Endothelial cell of umbilical vein (primary cell): ENCODE measurements at regions not wholly inside any gene's neighbourhood (a gene's known extent, or its start where the extent isn't known, plus 50 kb on each side); places are given as distances from the start of the nearest gene placed in this dataset.

Experiments
- BruUV-seq: library from RNA; stranded (reverse); fragments of 400-500 nt; replicated peaks from 2 replicates; lab custom pipeline; 2021; lab: Mats Ljungman, UMichigan
- CTCF ChIA-PET: fragments of 300-600, 350-600 bp; sonication (Branson Sonifier 250); formaldehyde crosslinking; loops from one replicate; lab custom pipeline; 2021; ENCODE audit warnings: antibody characterized with exemption, inconsistent platforms; lab: Charles Lee
- POLR2A ChIA-PET: fragments of 300-600, 350-600 bp; sonication (Branson Sonifier 250); formaldehyde crosslinking; loops from one replicate; lab custom pipeline; 2021; ENCODE audit warnings: antibody characterized with exemption, inconsistent platforms; lab: Charles Lee
- DNase-seq: peaks from one replicate; pipeline ENCODE4 v3.0.0-alpha.2; 2011; ENCODE audit warnings: low read depth, low spot score
- FAIRE-seq: peaks from 2 replicates; lab custom pipeline; 2011; peaks lifted over from hg19 to GRCh38; lab: Jason Lieb, UNC
- H2AFZ ChIP-seq: 2 replicates; pipeline ENCODE4 v1.6.0; 2012; ENCODE audit warnings: low read depth, low read length, control low read depth, inconsistent platforms
- H3K27ac ChIP-seq: 2 replicates; pipeline ENCODE4 v1.5.1; 2011; ENCODE audit warnings: low read depth, mild to moderate bottlenecking, control low read depth, low read length, moderate library complexity; ENCODE audit not compliant: insufficient read depth
- H3K27me3 ChIP-seq, 2 experiments: 2 replicates each; pipeline versions ENCODE4 v1.6.0 to v1.6.1; 2011; ENCODE audit warnings: low read length in 2 of 2, mixed read lengths in 1 of 2; ENCODE audit not compliant: control insufficient read depth in 2 of 2, insufficient read depth in 2 of 2
- H3K36me3 ChIP-seq, 2 experiments: 2 replicates in 1 of 2; 3 replicates in 1 of 2; pipeline ENCODE4 v1.5.1; 2011; ENCODE audit warnings: low read length in 2 of 2, mild to moderate bottlenecking in 1 of 2, moderate library complexity in 1 of 2; ENCODE audit not compliant: control insufficient read depth in 2 of 2, insufficient read depth in 2 of 2; ENCODE audit errors: extremely low read depth in 1 of 2
- H3K4me1 ChIP-seq: 3 replicates; pipeline ENCODE4 v1.5.1; 2011; ENCODE audit warnings: mild to moderate bottlenecking, low read length; ENCODE audit not compliant: control insufficient read depth, insufficient read depth; ENCODE audit errors: extremely low read depth
- H3K4me2 ChIP-seq: 2 replicates; pipeline ENCODE4 v1.6.1; 2011; ENCODE audit warnings: low read length, control low read depth, mixed read lengths; ENCODE audit not compliant: insufficient read depth
- H3K4me3 ChIP-seq, 3 experiments: fragments of 200-600 bp in 1 of 3; sonication (generic), shearing (Covaris generic) in 1 of 3; replicated peaks in 1 of 3; 2 replicates each; pipeline ENCODE4 v1.5.1; 2011 to 2016; ENCODE audit warnings: control low read depth in 3 of 3, low read length in 3 of 3, mild to moderate bottlenecking in 2 of 3, inconsistent platforms in 1 of 3, low read depth in 1 of 3, moderate library complexity in 1 of 3; ENCODE audit not compliant: insufficient read depth in 1 of 3
- H3K79me2 ChIP-seq: 2 replicates; pipeline ENCODE4 v1.6.0; 2012; ENCODE audit warnings: low read length, inconsistent platforms; ENCODE audit not compliant: control insufficient read depth, insufficient read depth
- H3K9ac ChIP-seq: replicated peaks from 2 replicates; pipeline ENCODE3; 2011; ENCODE audit warnings: low read length, control low read depth; ENCODE audit not compliant: insufficient read depth; ENCODE audit errors: extremely low read depth
- H3K9me1 ChIP-seq: replicated peaks from 3 replicates; pipeline ENCODE4 v1.6.0; 2011; ENCODE audit warnings: mild to moderate bottlenecking, low read length; ENCODE audit not compliant: control insufficient read depth, insufficient read depth; ENCODE audit errors: extremely low read depth
- H3K9me3 ChIP-seq: replicated peaks from 2 replicates; pipeline ENCODE4 v1.5.1; 2012; ENCODE audit warnings: low read length, inconsistent platforms; ENCODE audit not compliant: control insufficient read depth, insufficient read depth
- H4K20me1 ChIP-seq: replicated peaks from 2 replicates; pipeline ENCODE3; 2011; ENCODE audit warnings: mild to moderate bottlenecking, low read length; ENCODE audit not compliant: control insufficient read depth, insufficient read depth; ENCODE audit errors: extremely low read depth
- CTCF ChIP-seq, 2 donors: IDR thresholded peaks; 1 replicate in 1 of 2; 2 replicates in 1 of 2; pipeline ENCODE4 v1.5.1; 2011; ENCODE audit warnings: low read length in 2 of 2, mild to moderate bottlenecking in 2 of 2, moderate library complexity in 2 of 2, control low read depth in 1 of 2, inconsistent platforms in 1 of 2, low read depth in 1 of 2; ENCODE audit not compliant: insufficient read depth in 1 of 2; ENCODE audit errors: extremely low read depth in 1 of 2
- EZH2 ChIP-seq: IDR thresholded peaks from 2 replicates; pipeline ENCODE4 v1.6.1; 2012; ENCODE audit warnings: borderline replicate concordance, low read depth, mild to moderate bottlenecking, moderate library complexity, low read length, inconsistent platforms; ENCODE audit not compliant: severe bottlenecking
- FOS ChIP-seq: IDR thresholded peaks from 2 replicates; pipeline ENCODE4 v1.6.1; 2011; ENCODE audit warnings: mild to moderate bottlenecking, low read length, moderate library complexity, borderline replicate concordance; ENCODE audit not compliant: insufficient read depth
- GATA2 ChIP-seq: IDR thresholded peaks from 2 replicates; pipeline ENCODE4 v1.7.0; 2011; ENCODE audit warnings: low read depth, mild to moderate bottlenecking, moderate library complexity, mixed read lengths, low read length; ENCODE audit not compliant: insufficient read length, insufficient read depth
- JUN ChIP-seq: IDR thresholded peaks from 2 replicates; pipeline ENCODE4 v1.6.1; 2011; ENCODE audit warnings: borderline replicate concordance, low read depth; ENCODE audit not compliant: insufficient read length, insufficient read depth
- MYC ChIP-seq: IDR thresholded peaks from one replicate; pipeline ENCODE4 v1.6.1; 2011; ENCODE audit warnings: mild to moderate bottlenecking, low read depth, low read length
- POLR2A ChIP-seq: IDR thresholded peaks from 2 replicates; pipeline ENCODE4 v1.6.1; 2012; ENCODE audit warnings: low read depth, mild to moderate bottlenecking, control low read depth, low read length
- POLR2AphosphoS5 ChIP-seq: IDR thresholded peaks from 2 replicates; pipeline ENCODE4 v1.6.1; 2012; ENCODE audit warnings: low read depth, mild to moderate bottlenecking, control low read depth, low read length, moderate library complexity; ENCODE audit not compliant: insufficient read depth
- dilution Hi-C: fragments of 300-500 bp; cut with MboI; formaldehyde crosslinking; loops from one replicate; pipeline ENCODE4 v1.15.0; 2019; ENCODE audit warnings: low sequenced_read_pairs; ENCODE audit not compliant: extremely low pct_ligation_motif_present
- intact Hi-C: fragments of 100-400 bp; cut with micrococcal nuclease; formaldehyde crosslinking; loops from one replicate; pipeline ENCODE4 v1.10.0; 2022
- TF ChIP-seq, protein P1 (sequence below): IDR thresholded peaks from 2 replicates; pipeline ENCODE4 v1.6.1; 2011; ENCODE audit not compliant: insufficient read depth, insufficient read length

- no peaks in the 10 kb centered on the region for H3K9me3 ChIP-seq
- CTCF ChIA-PET = no interaction called here
- H3K4me1 ChIP-seq = no peaks in the 10 kb centered on the region
- no peak for FAIRE-seq
- dilution Hi-C loops = no loop called here
- no peak overlapping the region for H2AFZ ChIP-seq
- no peaks in the 10 kb centered on the region for H3K9me1 ChIP-seq
- H3K4me3 ChIP-seq = no peak overlapping the region
- H3K4me2 ChIP-seq = no peak overlapping the region
- no peak for DNase-seq
- TF ChIP-seq POLR2A (no peak), MYC (no peak), CTCF (IDR thresholded peaks at IDR 0.05; ENCODE audit: extremely low read depth in 1 of 2, insufficient read depth in 1 of 2, low read depth in 1 of 2, low read length in 2 of 2) (no peak), FOS (no peak), GATA2 (no peak), POLR2AphosphoS5 (no peak), EZH2 (no peak), JUN (no peak)
- TF ChIP-seq, protein P1, sequence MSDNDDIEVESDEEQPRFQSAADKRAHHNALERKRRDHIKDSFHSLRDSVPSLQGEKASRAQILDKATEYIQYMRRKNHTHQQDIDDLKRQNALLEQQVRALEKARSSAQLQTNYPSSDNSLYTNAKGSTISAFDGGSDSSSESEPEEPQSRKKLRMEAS = no peak
- no peaks in the 10 kb centered on the region for H3K36me3 ChIP-seq
- H3K9ac ChIP-seq = no peak overlapping the region
- intact Hi-C loops = no loop called here
- no peaks in the 10 kb centered on the region for H3K79me2 ChIP-seq
- POLR2A ChIA-PET = no interaction called here
- BruUV-seq = no TSS peak
- no peak overlapping the region for H3K27ac ChIP-seq
- no peaks in the 10 kb centered on the region for H3K27me3 ChIP-seq
- H4K20me1 ChIP-seq = no peaks in the 10 kb centered on the region
Observed at GRCh38 chr2:58805126-58805525, 564.0 kb upstream of the FANCL start.
